UCSD-AML1 (cell line): ENCODE measurements at regions not wholly inside any gene's neighbourhood (a gene's known extent, or its start where the extent isn't known, plus 50 kb on each side); places are given as distances from the start of the nearest gene placed in this dataset.
"Not testable (repeated sequence)": the region's sequence is repeated elsewhere in the genome, so short reads cannot be mapped to it uniquely, and the experiment has no call there.

Experiments
- DNase-seq: peaks from one replicate; lab custom pipeline; 2025; ENCODE audit not compliant: unreplicated experiment; lab: John Stamatoyannopoulos, UW

DNA sequence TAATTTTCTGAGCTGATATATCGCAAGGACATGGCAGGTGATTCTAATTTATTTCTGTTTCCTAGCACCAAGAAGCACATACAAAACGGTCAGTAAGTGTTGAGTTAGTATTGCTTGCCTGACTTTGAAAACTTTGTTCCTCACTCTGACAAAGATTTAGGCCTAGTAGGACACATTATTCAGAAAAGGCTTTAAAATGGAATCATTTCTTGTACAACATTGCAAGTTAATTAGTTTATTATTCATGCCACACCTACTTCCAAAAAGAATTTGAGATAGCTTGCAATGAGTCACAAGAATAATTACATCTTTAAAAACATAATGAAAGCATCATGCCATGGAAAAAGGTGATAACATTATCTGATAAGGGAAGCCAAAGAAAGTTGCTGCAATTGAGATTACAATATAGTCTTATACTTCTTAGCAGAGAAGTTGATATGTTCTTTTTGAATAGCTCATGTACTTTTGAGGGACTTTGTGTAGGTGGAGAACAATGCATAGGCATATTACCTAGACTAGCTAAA lies 474.2 kb downstream of the KLF5 start:
- DNase-seq = no peak

DNA sequence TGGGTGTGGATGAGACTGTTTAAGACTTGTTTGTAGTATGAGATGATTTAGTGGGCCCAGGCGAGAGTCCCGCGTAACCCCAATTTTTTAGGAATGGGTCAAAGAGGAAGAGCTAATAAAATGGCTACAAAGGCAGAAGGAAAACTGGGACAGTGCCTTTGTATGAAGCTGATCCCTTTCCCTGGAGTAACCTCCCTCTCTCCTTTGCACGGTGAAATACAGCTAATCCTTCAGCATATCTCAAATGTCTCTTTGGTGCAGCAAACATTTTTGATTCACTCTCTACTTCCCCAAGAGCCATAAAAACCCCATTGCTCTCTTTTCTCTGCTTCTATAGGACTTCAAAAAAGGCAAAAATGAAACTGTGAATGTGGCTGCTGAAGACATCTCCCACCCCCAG lies 473.8 kb downstream of the KLF5 start:
- DNase-seq = no peak

DNA sequence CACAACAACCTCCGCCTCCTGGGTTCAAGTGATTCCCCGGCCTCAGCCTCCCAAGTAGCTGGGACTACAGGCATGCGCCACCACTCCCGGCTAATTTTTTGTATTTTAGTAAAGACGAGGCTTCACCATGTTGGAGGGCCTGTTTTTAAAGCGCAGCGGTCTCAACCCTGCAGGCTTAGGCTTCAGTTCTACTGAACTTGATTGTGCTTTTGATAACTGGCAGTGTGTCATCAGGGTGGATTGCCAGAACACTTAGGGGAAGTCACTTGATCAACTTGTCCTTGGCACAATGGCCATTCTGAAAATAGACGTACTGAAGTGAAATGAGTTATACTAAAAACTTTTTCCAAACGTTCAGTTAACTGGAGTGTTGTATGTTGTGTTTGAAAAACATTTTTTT lies 472.2 kb downstream of the KLF5 start:
- DNase-seq = no peak

DNA sequence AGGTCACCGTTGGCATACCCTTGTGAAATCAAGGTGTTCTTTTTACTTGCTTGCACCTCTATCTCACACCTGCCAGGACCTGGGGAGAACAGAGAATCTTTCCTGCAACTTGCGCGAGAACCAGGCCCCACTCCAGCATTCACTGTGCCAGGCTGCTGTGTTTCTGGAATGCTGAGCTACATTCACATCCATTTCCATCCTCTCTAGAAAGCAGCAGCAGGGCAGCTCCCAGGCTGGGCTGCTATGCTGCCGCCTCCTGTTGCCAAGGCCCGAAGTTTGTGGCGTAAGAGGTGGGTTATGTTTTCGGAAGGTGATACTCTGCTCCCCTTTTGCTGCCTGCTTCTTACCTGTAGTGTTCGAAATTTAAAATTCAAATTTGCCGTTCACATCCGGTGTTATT lies 464.1 kb downstream of the KLF5 start:
- no peak for DNase-seq

DNA sequence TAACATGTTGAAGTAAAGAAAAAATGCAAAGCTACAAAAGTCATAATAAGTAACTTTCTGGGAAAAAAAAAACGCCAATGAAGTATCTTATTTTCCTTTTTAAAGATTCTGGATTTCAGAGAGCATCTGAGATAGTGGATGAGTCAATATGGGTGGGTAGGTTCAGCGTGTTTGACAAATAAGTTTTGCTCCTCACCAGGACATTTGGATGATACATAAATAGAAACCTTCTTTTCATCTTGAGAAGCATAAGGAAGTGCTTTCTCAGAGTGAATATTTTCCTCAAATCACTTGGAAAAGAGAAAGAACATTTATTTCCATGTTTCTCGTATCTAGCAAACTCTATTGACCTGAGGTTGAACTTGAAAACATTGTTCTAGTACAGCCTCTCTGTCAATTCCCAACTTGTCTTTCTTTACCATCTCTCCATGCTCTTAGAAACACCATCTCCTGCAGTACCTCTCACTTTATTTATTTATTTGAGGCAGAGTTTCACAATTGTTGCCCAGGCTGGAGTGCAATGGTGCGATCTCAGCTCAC lies 463.2 kb downstream of the KLF5 start:
- no peak for DNase-seq

DNA sequence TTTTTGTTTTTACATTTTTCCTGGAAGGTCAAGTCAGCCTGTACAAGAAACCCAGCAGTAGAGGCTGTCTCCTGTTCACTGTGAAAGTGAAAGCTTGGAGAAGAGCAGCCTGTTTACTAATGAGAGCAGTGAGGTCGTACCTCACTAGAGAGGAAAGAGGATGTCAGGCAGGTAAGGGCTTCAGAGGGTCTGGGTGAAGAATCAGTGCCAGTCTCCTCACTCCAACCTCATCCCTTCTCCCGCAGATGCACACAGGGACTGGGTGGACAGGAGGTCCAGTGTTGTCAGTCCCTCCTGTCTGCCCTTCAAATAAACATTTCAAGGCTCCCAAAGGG lies 462.5 kb downstream of the KLF5 start:
- no peak for DNase-seq

DNA sequence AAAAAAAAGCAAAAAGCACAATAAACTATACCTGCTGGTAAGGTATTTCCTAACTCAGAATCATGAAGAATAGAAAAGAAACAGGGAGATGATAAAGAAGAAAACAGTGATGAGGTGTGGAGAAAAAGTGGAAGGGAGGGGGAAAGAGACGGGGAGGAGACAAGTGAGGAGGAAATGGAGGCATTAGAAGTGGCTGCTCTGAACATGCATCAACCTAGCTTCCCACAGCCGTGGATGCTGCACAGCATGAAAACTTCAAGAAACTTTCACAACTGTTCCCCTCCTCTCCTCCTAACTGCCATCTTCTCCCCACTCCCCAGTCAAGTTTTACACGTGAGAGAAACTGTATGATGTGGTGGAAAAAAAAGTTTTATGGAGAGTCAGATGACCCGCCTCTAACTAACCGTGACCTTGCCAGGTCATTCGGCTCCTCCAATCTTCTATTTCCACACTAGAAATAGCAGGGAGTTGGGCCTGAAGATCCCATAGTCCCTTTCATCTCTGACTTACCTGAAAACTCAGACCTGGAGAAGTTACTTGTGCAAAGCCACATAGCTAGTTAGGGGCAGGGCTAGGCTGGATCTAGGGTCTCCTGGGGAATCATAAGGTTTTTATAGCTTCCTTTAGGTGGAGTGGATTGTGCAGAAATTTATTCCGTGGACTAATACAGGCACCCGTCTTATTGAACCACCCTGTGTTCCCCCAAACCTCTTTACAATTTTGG lies 461.9 kb downstream of the KLF5 start:
- DNase-seq = no peak

DNA sequence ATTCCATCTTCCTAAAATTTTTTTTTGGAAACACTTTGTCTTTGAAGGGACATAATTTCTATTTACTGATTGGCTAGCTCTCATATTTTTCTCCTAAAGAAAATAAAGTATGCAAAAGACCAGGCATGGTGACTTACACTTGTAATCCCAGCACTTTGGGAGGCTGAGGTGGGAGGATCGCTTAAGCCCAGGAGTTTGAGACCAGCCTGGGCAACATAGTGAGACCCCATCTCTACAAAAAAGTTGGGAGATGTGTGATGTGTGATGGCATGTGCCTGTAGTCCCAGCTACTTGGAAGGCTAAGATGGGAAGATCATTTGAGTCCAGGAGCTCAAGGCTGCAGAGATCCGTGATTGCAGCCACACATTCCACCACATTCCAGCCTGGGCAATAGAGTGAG lies 461.3 kb downstream of the KLF5 start:
- DNase-seq = not testable (repeated sequence)

DNA sequence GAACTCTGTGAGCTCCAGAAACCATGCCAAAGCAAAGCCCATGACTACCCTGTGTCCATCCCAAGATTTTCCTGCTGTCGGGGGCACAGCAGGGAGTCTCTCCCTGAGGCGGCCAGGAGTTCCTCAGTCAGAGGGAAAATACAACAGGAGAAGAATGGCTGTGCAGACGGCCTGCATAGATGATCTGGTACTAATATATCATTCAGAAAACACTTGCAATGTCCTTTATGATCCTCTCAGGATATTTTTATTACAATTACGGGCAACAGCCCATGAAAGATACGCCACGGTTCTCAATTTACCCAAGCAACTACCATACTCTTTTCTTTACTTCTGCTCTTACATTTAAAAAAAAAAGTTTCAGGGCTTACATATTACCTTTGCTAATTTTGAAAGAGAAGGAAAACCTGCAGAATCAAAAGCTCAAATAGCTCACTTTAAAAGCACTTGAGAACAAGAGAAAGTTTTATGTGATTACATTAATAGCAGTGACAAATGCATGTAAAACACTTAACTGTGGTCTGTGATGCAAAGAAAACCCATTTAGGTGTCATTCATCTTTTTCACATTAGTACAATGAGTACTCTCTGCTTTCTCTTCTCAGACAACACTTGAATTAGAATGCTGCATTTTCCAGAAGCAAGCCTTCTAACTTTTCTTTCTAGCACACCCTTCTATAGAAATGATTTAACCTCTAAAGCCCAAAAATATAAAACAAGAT lies 460.8 kb downstream of the KLF5 start:
- DNase-seq = no peak

DNA sequence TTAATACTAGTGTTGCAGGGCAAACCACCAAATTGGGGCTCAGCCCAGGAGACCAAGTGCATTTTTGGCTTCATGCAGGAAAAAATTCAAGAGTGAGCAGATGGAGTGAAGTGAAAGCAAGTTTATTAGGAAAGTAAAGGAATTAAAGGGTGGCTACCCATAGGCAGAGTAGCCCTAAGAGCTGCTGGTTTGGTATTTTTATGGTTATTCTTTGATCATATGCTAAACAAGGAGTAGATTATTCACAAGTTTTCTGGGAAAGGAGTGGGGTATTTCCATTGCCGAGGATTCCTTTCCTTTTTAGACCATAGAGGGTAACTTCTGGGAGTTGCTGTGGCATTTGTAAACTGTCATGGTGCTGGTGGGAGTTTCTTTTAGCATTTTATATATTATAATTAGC lies 459.0 kb downstream of the KLF5 start:
- DNase-seq = no peak

DNA sequence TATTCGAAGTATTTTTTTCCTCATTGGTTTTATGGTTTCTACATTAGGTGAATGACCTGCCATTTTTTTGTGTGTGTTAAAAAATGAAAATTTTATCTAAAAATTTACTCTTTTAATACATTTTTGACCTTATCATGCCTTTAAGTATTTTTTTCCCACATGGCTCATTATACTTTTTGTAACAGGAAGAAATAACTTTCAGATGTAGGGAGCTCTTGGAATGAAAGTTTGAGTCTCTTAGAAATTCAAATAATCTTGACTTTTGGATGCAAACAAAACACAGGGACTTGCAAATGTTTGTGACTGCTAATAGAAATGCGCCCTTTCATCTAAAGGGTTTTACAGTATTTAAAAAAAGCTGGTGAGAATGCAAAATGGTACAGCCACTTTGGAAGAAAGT lies 457.9 kb downstream of the KLF5 start:
- DNase-seq = no peak

DNA sequence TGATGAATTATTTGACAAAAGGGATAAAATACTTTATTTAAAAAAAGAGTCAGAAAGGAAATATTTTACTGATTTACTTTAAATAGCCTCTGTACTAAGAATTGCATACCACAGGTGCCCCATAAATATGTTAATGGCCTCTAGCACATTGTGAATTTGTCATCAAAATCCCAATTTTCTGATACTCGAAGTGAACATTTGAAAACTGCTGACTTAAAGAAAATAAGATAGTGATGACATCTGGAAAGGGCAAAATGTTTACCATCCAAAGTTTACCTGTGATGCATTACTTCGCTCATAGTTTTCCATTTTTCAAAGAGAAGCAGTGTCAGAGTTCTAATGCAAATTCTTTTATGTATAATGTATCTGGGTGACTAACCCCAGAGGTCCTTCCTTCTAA lies 455.4 kb downstream of the KLF5 start:
- DNase-seq = no peak

DNA sequence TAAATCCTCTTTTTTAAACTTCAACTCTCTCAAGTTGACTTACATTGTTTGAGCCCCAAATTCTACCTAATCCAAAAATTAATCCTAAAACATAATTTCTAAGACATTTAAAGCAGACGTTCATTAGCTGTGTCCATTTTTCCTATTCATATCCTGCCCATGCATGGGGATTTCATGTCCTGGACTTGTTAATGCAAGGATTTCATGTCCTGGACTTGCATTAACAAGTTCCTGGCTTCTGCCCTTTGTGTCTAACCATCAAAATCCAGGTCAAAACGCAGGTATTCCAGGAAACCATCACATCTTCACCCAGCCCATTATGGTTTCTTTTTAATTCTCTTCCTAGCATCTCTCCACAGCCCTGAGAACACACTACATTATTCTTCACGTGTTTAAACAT lies 454.9 kb downstream of the KLF5 start:
- DNase-seq = no peak

DNA sequence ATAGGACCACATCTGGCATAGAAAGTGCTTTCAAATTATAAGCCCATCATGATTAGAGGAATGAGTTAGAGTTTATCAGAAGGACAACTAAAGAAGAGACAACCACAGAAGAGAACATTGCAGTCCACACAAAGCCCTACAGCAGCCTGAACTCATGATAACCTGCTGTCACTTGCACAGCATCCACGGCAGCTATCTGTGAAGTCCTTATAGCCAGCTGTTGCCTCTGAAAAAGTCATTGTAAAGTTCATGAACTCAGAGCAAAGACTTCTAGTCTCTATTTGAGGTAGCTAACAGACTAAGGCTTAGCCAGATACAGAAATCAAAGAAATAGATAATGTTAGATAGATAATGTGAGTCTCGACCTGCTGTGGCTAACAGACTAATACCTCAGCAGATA lies 450.0 kb downstream of the KLF5 start:
- DNase-seq = no peak

DNA sequence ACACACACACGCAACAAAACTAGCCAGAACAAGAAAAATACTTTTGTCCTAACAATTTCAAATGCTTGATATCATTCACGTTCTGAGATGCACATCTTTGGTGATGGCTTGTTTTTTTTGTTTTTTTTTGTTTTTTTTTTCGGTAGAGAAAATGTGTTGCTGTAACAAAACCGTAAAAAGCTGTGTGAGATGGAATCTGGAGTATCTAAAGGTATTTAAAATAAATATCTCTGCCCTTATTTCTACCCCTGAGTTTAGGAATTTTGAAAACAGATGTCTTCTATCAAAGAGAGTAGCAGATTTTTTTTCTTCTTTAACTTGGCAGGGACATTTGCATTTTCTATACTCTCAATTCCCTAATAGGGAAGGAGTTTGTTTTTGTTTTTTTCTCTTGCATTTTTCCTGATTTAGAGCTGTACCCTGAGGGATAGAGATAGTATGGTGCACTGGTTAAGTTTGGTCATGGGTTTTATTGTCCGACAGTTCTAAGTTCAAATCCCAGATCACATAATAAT lies 446.6 kb downstream of the KLF5 start:
- DNase-seq = no peak

DNA sequence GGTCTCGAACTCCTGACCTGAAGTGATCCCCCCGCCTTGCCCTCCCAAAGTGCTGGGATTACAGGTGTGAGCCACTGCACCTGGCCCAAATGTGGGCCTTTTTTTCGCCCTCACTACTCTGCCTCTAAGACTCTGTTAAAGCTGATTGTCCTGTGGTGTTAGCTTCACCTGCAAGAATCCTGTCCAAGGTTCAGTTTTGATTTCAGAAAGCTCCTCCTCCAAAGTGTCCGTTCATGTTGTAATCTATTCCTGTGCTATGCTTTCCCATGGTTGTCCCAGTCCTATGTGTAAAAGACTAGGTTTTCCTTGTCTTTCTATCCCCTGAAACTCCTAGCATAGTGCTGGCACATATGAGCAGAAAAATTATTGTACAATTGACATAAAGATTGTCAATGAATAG lies 440.9 kb downstream of the KLF5 start:
- DNase-seq = no peak

DNA sequence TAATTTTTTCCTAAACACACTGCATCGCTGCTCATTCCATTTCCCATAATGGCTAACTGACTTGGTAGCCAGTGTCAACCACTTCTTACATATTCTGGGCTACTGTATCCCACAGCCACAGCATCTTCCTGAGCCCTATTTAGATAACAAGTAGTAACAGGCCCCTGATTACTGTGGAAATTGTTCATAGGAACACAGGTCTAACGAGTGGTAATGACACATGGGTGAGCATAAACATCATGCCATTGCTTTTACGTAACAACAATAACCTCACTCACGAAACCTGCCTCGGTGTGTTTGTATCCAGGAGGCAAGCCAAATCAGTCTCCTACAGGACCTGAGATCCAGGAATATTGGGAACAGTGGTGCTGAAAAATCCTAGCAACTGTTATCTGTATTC lies 438.6 kb downstream of the KLF5 start:
- no peak for DNase-seq

DNA sequence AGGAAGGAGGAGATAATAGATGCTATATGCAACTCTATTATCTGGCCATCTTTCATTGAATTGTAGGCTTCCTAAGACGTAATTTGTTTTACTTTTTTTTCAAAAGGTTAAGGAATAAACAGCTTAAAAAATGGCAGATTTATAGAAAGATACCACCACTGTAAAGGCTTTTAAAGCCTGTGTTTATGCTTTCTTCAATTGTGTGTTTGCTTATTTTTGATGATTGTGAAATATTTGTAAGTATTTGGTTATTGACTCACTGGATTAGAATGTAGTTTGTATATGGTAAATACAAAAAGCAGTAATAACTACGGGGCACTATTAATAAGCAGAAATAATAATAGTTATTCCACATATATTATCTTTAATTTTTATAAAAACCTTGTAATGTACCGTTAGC lies 437.9 kb downstream of the KLF5 start:
- no peak for DNase-seq

DNA sequence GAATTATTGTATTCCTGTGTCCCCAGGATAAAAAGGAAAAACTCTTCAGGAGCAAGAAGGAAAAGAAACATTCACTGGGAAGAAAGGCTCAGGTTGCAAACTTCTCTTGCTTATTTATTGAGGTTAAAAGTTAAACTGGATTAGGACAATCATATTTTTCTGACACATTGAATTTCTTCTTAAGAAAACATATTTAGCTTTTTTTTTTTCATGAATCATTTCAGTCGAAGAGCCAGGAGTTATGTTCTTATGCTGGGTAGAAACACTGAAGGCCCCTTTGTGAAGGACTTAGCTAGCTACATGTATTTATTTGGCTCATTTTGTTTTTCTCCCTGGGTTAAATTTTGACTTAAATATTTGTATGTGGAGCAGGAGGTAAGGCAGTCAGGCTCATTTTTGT lies 434.0 kb downstream of the KLF5 start:
- DNase-seq = no peak

DNA sequence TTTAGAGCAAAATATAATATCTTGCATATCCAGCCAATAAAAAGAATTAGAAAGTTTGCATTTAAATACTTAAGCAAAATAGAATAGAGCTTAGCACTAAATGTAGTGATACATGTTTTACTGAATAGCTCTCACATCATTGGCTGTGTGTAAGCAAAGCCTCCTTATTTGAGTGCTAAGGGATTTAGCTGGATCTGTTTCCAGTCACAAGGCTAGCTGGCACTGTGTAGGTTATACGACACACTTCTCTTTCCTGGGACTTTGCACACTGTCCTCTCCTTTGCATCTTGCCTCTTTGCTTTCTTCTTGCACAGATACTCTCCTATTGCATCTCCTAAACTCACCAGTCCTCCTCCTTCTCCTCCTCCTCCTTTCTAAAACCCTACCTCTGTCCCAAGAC lies 423.8 kb downstream of the KLF5 start:
- DNase-seq = no peak

DNA sequence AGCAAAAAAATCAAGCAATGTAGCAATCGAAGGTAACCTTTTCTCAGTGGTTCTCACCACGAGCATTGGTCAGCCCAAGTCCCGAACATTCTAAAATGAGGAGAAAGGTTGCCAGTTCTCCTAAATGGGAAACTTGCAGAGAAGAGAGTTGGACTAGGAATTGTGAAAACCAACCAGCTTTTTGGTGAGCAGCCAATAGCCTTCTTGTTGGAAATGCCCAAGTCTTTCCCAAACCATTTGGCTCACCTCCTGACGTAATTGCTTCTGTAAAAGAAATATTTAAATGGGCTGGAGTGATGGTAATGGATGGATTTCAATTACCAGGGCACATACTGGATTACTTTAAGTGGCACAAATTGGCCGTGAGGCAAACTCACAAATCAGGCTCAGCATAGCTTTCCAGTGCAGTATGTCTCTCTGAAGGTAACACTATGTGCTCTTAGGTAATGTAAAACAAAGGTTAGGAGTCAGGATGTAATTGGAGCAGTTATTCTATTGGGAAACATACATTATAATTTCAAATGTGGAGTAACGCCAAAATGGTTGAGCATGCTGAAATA lies 423.2 kb downstream of the KLF5 start:
- no peak for DNase-seq
